Transverse colon (tissue), 4 donors: ENCODE measurements at regions not wholly inside any gene's neighbourhood (a gene's known extent, or its start where the extent isn't known, plus 50 kb on each side); places are given as distances from the start of the nearest gene placed in this dataset.

ENCODE experiments used
- EP300 ChIP-seq: sonication (generic); formaldehyde crosslinking; IDR thresholded peaks from one replicate; pipeline ENCODE4 v1.6.1; 2017; ENCODE audit warnings: antibody characterized with exemption, low read depth
- POLR2A ChIP-seq: fragments of 450-650 bp; IDR thresholded peaks from one replicate; pipeline ENCODE4 v1.6.1; 2016; ENCODE audit warnings: antibody characterized with exemption, mild to moderate bottlenecking, moderate library complexity
- POLR2AphosphoS5 ChIP-seq, 3 donors: sonication (generic); formaldehyde crosslinking; IDR thresholded peaks; one replicate each; pipeline ENCODE4 v1.6.1; 2016; ENCODE audit warnings: antibody characterized with exemption in 3 of 3
- TF ChIP-seq, protein P1 (sequence below), 5 experiments: fragments of 200-600 bp in 3 of 5; fragments of 450-650 bp in 2 of 5; sonication (generic) in 3 of 5; IDR thresholded peaks; 1 replicate in 2 of 5; 2 replicates in 3 of 5; pipeline ENCODE4 v1.5.1; 2016 to 2017; ENCODE audit warnings: antibody characterized with exemption in 5 of 5, inconsistent platforms in 3 of 5, mild to moderate bottlenecking in 2 of 5, moderate library complexity in 1 of 5

DNA sequence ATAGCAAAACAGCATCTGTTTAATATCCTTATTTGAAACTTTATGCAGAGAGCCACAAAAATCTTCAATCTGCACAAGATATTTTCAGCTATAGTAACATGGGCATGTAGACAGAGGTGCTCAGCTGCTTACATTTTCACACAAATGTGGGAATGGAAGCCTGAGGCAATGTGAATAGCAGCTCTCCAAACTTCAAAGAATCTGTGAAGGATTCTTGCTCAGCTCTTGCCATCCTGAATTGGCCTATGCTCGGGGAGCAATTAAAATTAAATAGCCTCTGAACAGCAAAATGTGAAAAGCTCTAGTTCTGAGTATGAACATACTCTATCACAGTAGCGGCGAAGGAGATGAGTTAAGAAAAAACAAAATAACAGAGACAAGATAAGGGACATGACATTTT lies 1523.8 kb downstream of the PCDH7 start:
- TF ChIP-seq, protein P1, sequence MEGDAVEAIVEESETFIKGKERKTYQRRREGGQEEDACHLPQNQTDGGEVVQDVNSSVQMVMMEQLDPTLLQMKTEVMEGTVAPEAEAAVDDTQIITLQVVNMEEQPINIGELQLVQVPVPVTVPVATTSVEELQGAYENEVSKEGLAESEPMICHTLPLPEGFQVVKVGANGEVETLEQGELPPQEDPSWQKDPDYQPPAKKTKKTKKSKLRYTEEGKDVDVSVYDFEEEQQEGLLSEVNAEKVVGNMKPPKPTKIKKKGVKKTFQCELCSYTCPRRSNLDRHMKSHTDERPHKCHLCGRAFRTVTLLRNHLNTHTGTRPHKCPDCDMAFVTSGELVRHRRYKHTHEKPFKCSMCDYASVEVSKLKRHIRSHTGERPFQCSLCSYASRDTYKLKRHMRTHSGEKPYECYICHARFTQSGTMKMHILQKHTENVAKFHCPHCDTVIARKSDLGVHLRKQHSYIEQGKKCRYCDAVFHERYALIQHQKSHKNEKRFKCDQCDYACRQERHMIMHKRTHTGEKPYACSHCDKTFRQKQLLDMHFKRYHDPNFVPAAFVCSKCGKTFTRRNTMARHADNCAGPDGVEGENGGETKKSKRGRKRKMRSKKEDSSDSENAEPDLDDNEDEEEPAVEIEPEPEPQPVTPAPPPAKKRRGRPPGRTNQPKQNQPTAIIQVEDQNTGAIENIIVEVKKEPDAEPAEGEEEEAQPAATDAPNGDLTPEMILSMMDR (IDR thresholded peaks at IDR 0.05), result no peak
- TF ChIP-seq EP300 (no peak), POLR2A (no peak), POLR2AphosphoS5 (IDR thresholded peaks at IDR 0.05) (no peak)
